LoVo (cell line): ENCODE measurements at regions not wholly inside any gene's neighbourhood (a gene's known extent, or its start where the extent isn't known, plus 50 kb on each side); places are given as distances from the start of the nearest gene placed in this dataset.
A peak's percentile ranks its signal among the peaks of the same experiment; 100 is the strongest.

Experiments used
- DNase-seq: peaks from one replicate; pipeline ENCODE4 v3.0.0-alpha.2; 2016; ENCODE audit warnings: low spot score

GRCh38 chr7:51679358-51679757 is 362.7 kb upstream of the COBL start:
- DNase-seq: no peak

- DNase-seq: no peak
Measured at GRCh38 chr7:51666751-51667150, 350.1 kb upstream of the COBL start.

- DNase-seq: no peak
Measured at GRCh38 chr7:51666266-51666665, 349.7 kb upstream of the COBL start.

GRCh38 chr7:51665045-51665780 is 348.6 kb upstream of the COBL start:
- no peak for DNase-seq

GRCh38 chr7:51660516-51660915 is 343.9 kb upstream of the COBL start:
- no peak for DNase-seq

- no peak for DNase-seq
Measured at GRCh38 chr7:51658684-51659083, 342.1 kb upstream of the COBL start.

- DNase-seq: peak; percentile 70
Measured at GRCh38 chr7:51647931-51648351, 331.3 kb upstream of the COBL start.

- DNase-seq: no peak
Measured at GRCh38 chr7:51647486-51647885, 330.9 kb upstream of the COBL start.

GRCh38 chr7:51645702-51646298 is 329.2 kb upstream of the COBL start:
- DNase-seq: no peak

GRCh38 chr7:51645255-51645654 is 328.6 kb upstream of the COBL start:
- no peak for DNase-seq

- DNase-seq: no peak
Measured at GRCh38 chr7:51644216-51644615, 327.6 kb upstream of the COBL start.

GRCh38 chr7:51640841-51641240 is 324.2 kb upstream of the COBL start:
- no peak for DNase-seq

- DNase-seq: peak; percentile 19
Measured at GRCh38 chr7:51639661-51640334, 323.2 kb upstream of the COBL start.

- DNase-seq: no peak
Measured at GRCh38 chr7:51636503-51636902, 319.9 kb upstream of the COBL start.

- no peak for DNase-seq
Measured at GRCh38 chr7:51635775-51636174, 319.2 kb upstream of the COBL start.

- DNase-seq: no peak
Measured at GRCh38 chr7:51634538-51634937, 317.9 kb upstream of the COBL start.

GRCh38 chr7:51634025-51634424 is 317.4 kb upstream of the COBL start:
- DNase-seq: no peak

- DNase-seq: no peak
Measured at GRCh38 chr7:51633596-51633995, 317.0 kb upstream of the COBL start.

- no peak for DNase-seq
Measured at GRCh38 chr7:51633006-51633405, 316.4 kb upstream of the COBL start.

GRCh38 chr7:51630933-51631332 is 314.3 kb upstream of the COBL start:
- no peak for DNase-seq

GRCh38 chr7:51629206-51629605 is 312.6 kb upstream of the COBL start:
- DNase-seq: no peak

GRCh38 chr7:51621956-51622355 is 305.3 kb upstream of the COBL start:
- no peak for DNase-seq

GRCh38 chr7:51620706-51621105 is 304.1 kb upstream of the COBL start:
- no peak for DNase-seq
